GM10266 (cell line): ENCODE measurements at regions not wholly inside any gene's neighbourhood (a gene's known extent, or its start where the extent isn't known, plus 50 kb on each side); places are given as distances from the start of the nearest gene placed in this dataset.

Experiments used
- DNase-seq: peaks from one replicate; pipeline ENCODE4 v3.0.0; 2012; ENCODE audit errors: extremely low spot score
- CTCF ChIP-seq: IDR thresholded peaks from 2 replicates; pipeline ENCODE4 v1.5.1; 2012; ENCODE audit warnings: mild to moderate bottlenecking, low read depth; ENCODE audit not compliant: control insufficient read depth, insufficient read depth; ENCODE audit errors: missing control alignments

- no peak for TF ChIP-seq CTCF
- DNase-seq, result no peak
These were observed 500.9 kb downstream of the FBXO15 start for GRCh38 chr18:73646772-73647171.

GRCh38 chr18:73646196-73646595 lies 501.4 kb downstream of the FBXO15 start:
- TF ChIP-seq CTCF, result no peak
- no peak for DNase-seq

- TF ChIP-seq CTCF, result no peak
- no peak for DNase-seq
These were observed 502.4 kb downstream of the FBXO15 start for GRCh38 chr18:73645160-73645715.

- no peak for TF ChIP-seq CTCF
These were observed 507.8 kb downstream of the FBXO15 start for GRCh38 chr18:73639788-73640187.

GRCh38 chr18:73638709-73639108 lies 508.9 kb downstream of the FBXO15 start:
- DNase-seq, result no peak
- no peak for TF ChIP-seq CTCF

More at GRCh38 chr18:73639788-73640187, 507.8 kb downstream of the FBXO15 start:
- no peak for DNase-seq

- no peak for TF ChIP-seq CTCF
- DNase-seq, result no peak
These were observed 511.3 kb downstream of the FBXO15 start for GRCh38 chr18:73636355-73636754.

- TF ChIP-seq CTCF, result no peak
- DNase-seq, result no peak
These were observed 520.8 kb downstream of the FBXO15 start for GRCh38 chr18:73626859-73627258.
